ENCODE measurements at regions not wholly inside any gene's neighbourhood (a gene's known extent, or its start where the extent isn't known, plus 50 kb on each side); places are given as distances from the start of the nearest gene placed in this dataset.
A peak's percentile ranks its signal among the peaks of the same experiment; 100 is the strongest.

- H3K9me2 ChIP-seq (replicated peaks; ENCODE audit: insufficient read depth, low read length) = no peaks in the 10 kb centered on the region
Observed at GRCh38 chr9:68643901-68644809, 60.9 kb upstream of the PIP5K1B start.

DNA sequence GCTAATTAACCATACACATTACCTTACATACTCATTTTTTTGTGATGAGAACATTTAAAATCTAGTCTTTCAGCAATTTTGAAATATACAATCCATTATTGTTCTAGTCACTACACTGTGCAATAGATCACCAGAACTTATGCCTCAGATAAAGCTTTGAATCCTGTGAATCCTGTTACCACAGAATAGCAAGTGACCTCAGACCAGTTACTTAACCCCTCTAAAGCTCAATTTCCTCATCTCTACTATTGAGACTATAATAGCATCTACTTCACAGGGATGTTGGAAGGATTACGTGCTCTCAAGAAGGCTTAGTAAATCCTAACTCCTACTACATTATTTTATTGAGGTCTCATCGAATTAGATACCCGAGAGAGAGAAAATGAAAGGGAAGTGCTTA lies 60.2 kb upstream of the PIP5K1B start:
- no peak overlapping the region for H3K4me3 ChIP-seq (ENCODE audit: insufficient read depth, low read length, poor library complexity, severe bottlenecking)
- no peaks in the 10 kb centered on the region for H3K36me3 ChIP-seq (ENCODE audit: low read length)
- H3K9me2 ChIP-seq (replicated peaks; ENCODE audit: insufficient read depth, low read length) = no peaks in the 10 kb centered on the region
- H3F3A ChIP-seq (ENCODE audit: insufficient read depth) = peaks cover 43% of the 10 kb centered on the region
- H3K9me3 ChIP-seq (ENCODE audit: insufficient read depth, low read length) = no peaks in the 10 kb centered on the region
- peak overlapping the region; percentile 88 for H3K27ac ChIP-seq (ENCODE audit: low read depth, low read length)
- no peaks in the 10 kb centered on the region for H4K20me1 ChIP-seq (ENCODE audit: low read depth, low read length)
- TF ChIP-seq, protein P1, sequence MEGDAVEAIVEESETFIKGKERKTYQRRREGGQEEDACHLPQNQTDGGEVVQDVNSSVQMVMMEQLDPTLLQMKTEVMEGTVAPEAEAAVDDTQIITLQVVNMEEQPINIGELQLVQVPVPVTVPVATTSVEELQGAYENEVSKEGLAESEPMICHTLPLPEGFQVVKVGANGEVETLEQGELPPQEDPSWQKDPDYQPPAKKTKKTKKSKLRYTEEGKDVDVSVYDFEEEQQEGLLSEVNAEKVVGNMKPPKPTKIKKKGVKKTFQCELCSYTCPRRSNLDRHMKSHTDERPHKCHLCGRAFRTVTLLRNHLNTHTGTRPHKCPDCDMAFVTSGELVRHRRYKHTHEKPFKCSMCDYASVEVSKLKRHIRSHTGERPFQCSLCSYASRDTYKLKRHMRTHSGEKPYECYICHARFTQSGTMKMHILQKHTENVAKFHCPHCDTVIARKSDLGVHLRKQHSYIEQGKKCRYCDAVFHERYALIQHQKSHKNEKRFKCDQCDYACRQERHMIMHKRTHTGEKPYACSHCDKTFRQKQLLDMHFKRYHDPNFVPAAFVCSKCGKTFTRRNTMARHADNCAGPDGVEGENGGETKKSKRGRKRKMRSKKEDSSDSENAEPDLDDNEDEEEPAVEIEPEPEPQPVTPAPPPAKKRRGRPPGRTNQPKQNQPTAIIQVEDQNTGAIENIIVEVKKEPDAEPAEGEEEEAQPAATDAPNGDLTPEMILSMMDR (IDR thresholded peaks at IDR 0.05; ENCODE audit: insufficient read depth, low read length, poor library complexity, severe bottlenecking) = no peak
- TF ChIP-seq EZH2phosphoT487 (conservative IDR thresholded peaks at IDR 0.05; ENCODE audit: low read length) = no peak
- no peaks in the 10 kb centered on the region for H3K79me2 ChIP-seq (ENCODE audit: insufficient read depth, low read length)
- peak overlapping the region; percentile 70 for H3K4me2 ChIP-seq (ENCODE audit: low read depth, low read length, poor library complexity, severe bottlenecking)
- no peaks in the 10 kb centered on the region for H3K27me3 ChIP-seq (ENCODE audit: low read length)
- H3K9ac ChIP-seq (ENCODE audit: low read length) = peak overlapping the region; percentile 38; the same call in 1 of the 2 replicates
- peak overlapping the region; percentile 90 for H2AFZ ChIP-seq (ENCODE audit: low read depth, low read length, severe bottlenecking)

More at GRCh38 chr9:68643901-68644809, 60.9 kb upstream of the PIP5K1B start:
- H2AFZ ChIP-seq (ENCODE audit: low read depth, low read length, severe bottlenecking) = peak overlapping the region; percentile 90
- no peaks in the 10 kb centered on the region for H3K36me3 ChIP-seq (ENCODE audit: low read length)
- H4K20me1 ChIP-seq (ENCODE audit: low read depth, low read length) = no peaks in the 10 kb centered on the region
- H3K4me2 ChIP-seq (ENCODE audit: low read depth, low read length, poor library complexity, severe bottlenecking) = peak overlapping the region; percentile 70
- H3K27ac ChIP-seq (ENCODE audit: low read depth, low read length) = peak overlapping the region; percentile 88
- H3K79me2 ChIP-seq (ENCODE audit: insufficient read depth, low read length) = no peaks in the 10 kb centered on the region
- H3F3A ChIP-seq (ENCODE audit: insufficient read depth) = peaks cover 49% of the 10 kb centered on the region
- TF ChIP-seq, protein P1 (IDR thresholded peaks at IDR 0.05; ENCODE audit: insufficient read depth, low read length, poor library complexity, severe bottlenecking) = no peak
- no peak for TF ChIP-seq EZH2phosphoT487 (conservative IDR thresholded peaks at IDR 0.05; ENCODE audit: low read length)
- H3K4me3 ChIP-seq (ENCODE audit: insufficient read depth, low read length, poor library complexity, severe bottlenecking) = peak overlapping the region; percentile 34
- no peaks in the 10 kb centered on the region for H3K9me3 ChIP-seq (ENCODE audit: insufficient read depth, low read length)
- peak overlapping the region; percentile 38 for H3K9ac ChIP-seq (ENCODE audit: low read length)
- no peaks in the 10 kb centered on the region for H3K27me3 ChIP-seq (ENCODE audit: low read length)

DNA sequence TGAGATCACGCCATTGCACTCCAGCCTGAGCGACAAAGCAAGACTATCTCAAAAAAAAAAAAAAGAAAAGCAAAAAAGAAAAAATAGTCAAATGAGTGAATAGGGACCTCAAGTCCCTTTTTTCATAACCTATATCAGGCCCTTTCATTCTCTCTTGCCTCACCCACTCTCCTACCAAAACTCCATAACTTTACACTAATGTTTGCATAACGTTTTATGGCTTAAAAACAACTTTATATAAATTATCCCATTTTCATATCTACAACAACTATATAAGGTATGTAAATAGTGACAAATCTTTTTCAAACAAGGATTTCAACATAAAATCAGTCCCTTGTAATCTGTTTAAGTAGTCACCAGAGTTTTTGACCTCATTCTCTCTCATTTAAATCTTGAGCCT lies 56.9 kb upstream of the PIP5K1B start:
- no peaks in the 10 kb centered on the region for H4K20me1 ChIP-seq (ENCODE audit: low read depth, low read length)
- no peak overlapping the region for H3K9ac ChIP-seq (ENCODE audit: low read length)
- no peak overlapping the region for H2AFZ ChIP-seq (ENCODE audit: low read depth, low read length, severe bottlenecking)
- H3K4me3 ChIP-seq (ENCODE audit: insufficient read depth, low read length, poor library complexity, severe bottlenecking) = no peak overlapping the region
- no peaks in the 10 kb centered on the region for H3K79me2 ChIP-seq (ENCODE audit: insufficient read depth, low read length)
- no peaks in the 10 kb centered on the region for H3K9me2 ChIP-seq (replicated peaks; ENCODE audit: insufficient read depth, low read length)
- H3K4me2 ChIP-seq (ENCODE audit: low read depth, low read length, poor library complexity, severe bottlenecking) = no peak overlapping the region
- no peaks in the 10 kb centered on the region for H3K9me3 ChIP-seq (ENCODE audit: insufficient read depth, low read length)
- TF ChIP-seq, protein P1 (IDR thresholded peaks at IDR 0.05; ENCODE audit: insufficient read depth, low read length, poor library complexity, severe bottlenecking) = no peak
- no peak for TF ChIP-seq EZH2phosphoT487 (conservative IDR thresholded peaks at IDR 0.05; ENCODE audit: low read length)
- peaks cover 17% of the 10 kb centered on the region for H3F3A ChIP-seq (ENCODE audit: insufficient read depth)
- H3K36me3 ChIP-seq (ENCODE audit: low read length) = no peaks in the 10 kb centered on the region
- no peaks in the 10 kb centered on the region for H3K27me3 ChIP-seq (ENCODE audit: low read length)
- H3K27ac ChIP-seq (ENCODE audit: low read depth, low read length) = no peak overlapping the region
